BJ (cell line): ENCODE measurements at regions not wholly inside any gene's neighbourhood (a gene's known extent, or its start where the extent isn't known, plus 50 kb on each side); places are given as distances from the start of the nearest gene placed in this dataset.

Experiments used
- CTCF ChIA-PET: fragments of 350-600 bp; formaldehyde crosslinking; extraction: SDS; loops from one replicate; lab custom pipeline; 2021; ENCODE audit warnings: antibody characterized with exemption, inconsistent platforms; lab: Yijun Ruan, JAX
- POLR2A ChIA-PET: fragments of 300-600 bp; sonication (Branson Sonifier 250); formaldehyde crosslinking; extraction: SDS; loops from one replicate; lab custom pipeline; 2021; ENCODE audit warnings: antibody characterized with exemption; lab: Charles Lee
- DNase-seq: peaks from one replicate; pipeline ENCODE4 v3.0.0-alpha.2; 2011; ENCODE audit warnings: low read depth
- H3K27me3 ChIP-seq: 2 replicates; pipeline ENCODE4 v1.6.0; 2011; ENCODE audit warnings: low read length; ENCODE audit not compliant: control insufficient read depth, insufficient read depth
- H3K36me3 ChIP-seq: 2 replicates; pipeline ENCODE4 v1.5.1; 2011; ENCODE audit warnings: low read length; ENCODE audit not compliant: control insufficient read depth, insufficient read depth
- H3K4me3 ChIP-seq: 2 replicates; pipeline ENCODE4 v1.5.1; 2011; ENCODE audit warnings: low read depth, mild to moderate bottlenecking, control low read depth, low read length
- CTCF ChIP-seq: IDR thresholded peaks from 2 replicates; pipeline ENCODE4 v1.5.1; 2011; ENCODE audit warnings: low read depth, mild to moderate bottlenecking, control low read depth, inconsistent platforms, low read length, moderate library complexity; ENCODE audit not compliant: insufficient read depth

DNA sequence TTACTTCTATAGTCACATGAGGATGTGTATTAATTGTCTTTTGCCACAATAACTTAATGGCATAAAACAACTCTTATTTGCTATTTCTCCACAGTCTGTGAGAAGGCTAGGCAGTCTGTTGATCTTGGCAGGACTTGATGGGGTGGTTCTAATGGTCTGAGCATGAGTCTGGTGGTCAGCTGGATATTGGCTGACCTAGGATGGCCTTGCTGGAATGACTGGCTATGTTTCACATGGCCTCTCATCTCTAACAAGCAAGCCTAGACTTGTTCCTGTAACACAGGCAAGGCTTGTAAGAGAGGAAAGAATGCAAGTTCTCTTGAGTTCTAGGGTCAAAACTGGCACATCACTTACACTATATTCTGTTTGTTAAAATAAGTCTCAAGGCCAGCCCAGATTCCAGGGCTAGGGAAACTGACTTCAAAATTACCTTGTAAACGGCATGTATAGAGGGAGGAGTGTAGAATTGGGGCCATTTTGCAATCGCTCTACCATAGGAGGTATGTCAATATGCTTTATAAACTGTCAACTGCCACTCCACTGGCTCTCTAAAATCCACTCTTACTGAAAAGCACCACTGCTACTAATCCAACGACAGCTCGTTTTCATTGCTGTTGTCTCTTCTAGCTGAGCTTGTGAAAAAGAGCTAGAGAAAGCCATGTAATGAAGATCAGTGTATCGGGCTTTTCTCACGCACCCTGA lies 325.0 kb upstream of the PKDCC start:
- DNase-seq = no peak
- no peak for TF ChIP-seq CTCF
- Histone ChIP-seq H3K36me3 (no peaks in the 10 kb centered on the region), H3K4me3 (no peak overlapping the region), H3K27me3 (no peaks in the 10 kb centered on the region)
- ChIA-PET CTCF (interaction anchor here (1.8 kb wide), 1 partner anchor 25 kb away, joined by 6 read pairs; no protein-coding TSS in a partner anchor), POLR2A (no interaction called here)

- no peak for DNase-seq
- TF ChIP-seq CTCF = no peak
- H3K27me3 ChIP-seq = no peaks in the 10 kb centered on the region
- no peaks in the 10 kb centered on the region for H3K36me3 ChIP-seq
- POLR2A ChIA-PET = no interaction called here
- H3K4me3 ChIP-seq = no peak overlapping the region
- CTCF ChIA-PET = interaction anchor here (1.8 kb wide), 1 partner anchor 25 kb away, joined by 6 read pairs; no protein-coding TSS in a partner anchor
Observed at GRCh38 chr2:41723526-41723925, 324.3 kb upstream of the PKDCC start.

DNA sequence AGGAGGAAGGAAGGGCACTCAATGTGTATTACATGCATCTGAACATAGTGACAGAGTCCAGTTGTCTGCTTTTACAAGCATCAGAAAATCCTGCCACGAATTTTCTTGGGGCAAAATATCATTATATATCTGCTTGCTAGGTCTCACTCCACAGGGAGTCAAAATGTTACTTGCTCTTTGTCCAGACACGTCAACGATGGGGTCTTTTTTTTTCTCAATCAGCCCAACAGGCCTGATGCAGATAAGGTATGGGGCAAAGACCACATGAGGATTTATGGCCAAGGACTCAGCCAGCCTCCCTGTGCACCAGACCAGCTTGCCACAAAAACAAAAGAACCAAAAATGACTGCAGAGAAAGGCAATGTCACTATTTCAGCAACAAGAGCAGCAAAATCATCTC lies 323.4 kb upstream of the PKDCC start:
- no peak for DNase-seq
- ChIA-PET POLR2A (no interaction called here), CTCF (no interaction called here)
- H3K36me3 ChIP-seq = no peaks in the 10 kb centered on the region
- H3K27me3 ChIP-seq = no peaks in the 10 kb centered on the region
- no peak overlapping the region for H3K4me3 ChIP-seq
- no peak for TF ChIP-seq CTCF

DNA sequence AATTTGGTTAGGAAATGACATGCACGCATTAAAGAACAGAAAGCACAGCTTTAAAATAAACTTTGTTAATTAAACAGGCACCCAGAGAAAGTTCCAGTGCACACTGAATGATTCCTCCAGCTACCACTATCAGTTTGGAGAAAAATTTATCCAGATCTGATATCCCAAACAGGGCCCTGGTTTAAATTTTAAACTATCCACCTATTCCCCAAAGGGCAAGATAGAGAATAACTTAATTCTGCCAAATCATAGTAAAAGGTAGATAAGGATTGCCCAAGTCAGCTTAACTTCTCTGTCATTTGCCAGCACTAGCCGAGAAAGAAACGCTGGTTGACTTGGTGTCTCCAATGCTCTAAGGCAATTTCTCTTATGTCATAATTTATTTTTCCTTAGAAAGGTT lies 321.9 kb upstream of the PKDCC start:
- TF ChIP-seq CTCF = no peak
- no peaks in the 10 kb centered on the region for H3K36me3 ChIP-seq
- CTCF ChIA-PET = no interaction called here

DNA sequence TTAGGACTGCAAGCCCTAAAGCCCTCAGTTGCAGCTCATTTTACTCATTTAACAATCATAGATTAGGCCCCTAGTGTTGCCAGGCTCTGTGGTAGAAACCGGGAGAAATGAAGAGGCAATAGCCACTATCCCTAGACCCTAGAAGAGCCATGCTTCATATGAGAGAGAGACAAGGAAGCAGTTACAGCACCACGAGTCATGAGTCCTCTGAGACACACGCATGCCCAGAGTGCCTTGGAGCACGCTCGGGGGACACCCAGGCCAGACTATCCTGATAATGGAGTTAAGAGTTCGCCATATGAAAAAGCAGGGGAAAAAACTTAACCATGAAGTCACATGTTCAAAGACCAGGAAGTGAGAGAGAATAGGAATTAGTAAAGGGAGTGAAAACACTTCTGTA lies 321.5 kb upstream of the PKDCC start:
- TF ChIP-seq CTCF = no peak
- POLR2A ChIA-PET = no interaction called here
- CTCF ChIA-PET = no interaction called here
- H3K36me3 ChIP-seq = no peaks in the 10 kb centered on the region
- H3K27me3 ChIP-seq = no peaks in the 10 kb centered on the region
- no peak for DNase-seq
- H3K4me3 ChIP-seq = no peak overlapping the region

More for the DNA sequence above, 321.9 kb upstream of the PKDCC start:
- DNase-seq = no peak
- no peak overlapping the region for H3K4me3 ChIP-seq
- POLR2A ChIA-PET = no interaction called here
- no peaks in the 10 kb centered on the region for H3K27me3 ChIP-seq
